Neural crest cell (in vitro differentiated cells): ENCODE measurements at regions not wholly inside any gene's neighbourhood (a gene's known extent, or its start where the extent isn't known, plus 50 kb on each side); places are given as distances from the start of the nearest gene placed in this dataset.
"Not testable (repeated sequence)": the region's sequence is repeated elsewhere in the genome, so short reads cannot be mapped to it uniquely, and the experiment has no call there.

Source experiments
- DNase-seq: peaks from one replicate; pipeline ENCODE4 v3.0.0; 2021; ENCODE audit warnings: low read depth, mixed read lengths, low spot score
- H3K27ac Mint-ChIP-seq: one replicate; pipeline ENCODE4 v1.8.0; 2021; ENCODE audit warnings: mild to moderate bottlenecking, mixed read lengths; ENCODE audit not compliant: unreplicated experiment
- H3K27me3 Mint-ChIP-seq: 2 replicates; pipeline ENCODE4 v1.8.0; 2021; ENCODE audit warnings: low read depth, mild to moderate bottlenecking, mixed read lengths
- H3K36me3 Mint-ChIP-seq: 2 replicates; pipeline ENCODE4 v1.8.0; 2021; ENCODE audit warnings: low read depth, mild to moderate bottlenecking, mixed read lengths
- H3K4me1 Mint-ChIP-seq: 2 replicates; pipeline ENCODE4 v1.8.0; 2021; ENCODE audit warnings: mixed read lengths
- H3K4me3 Mint-ChIP-seq: one replicate; pipeline ENCODE4 v1.8.0; 2021; ENCODE audit warnings: mild to moderate bottlenecking, mixed read lengths
- H3K9me3 Mint-ChIP-seq: 2 replicates; pipeline ENCODE4 v1.8.0; 2021; ENCODE audit warnings: mixed read lengths
- CTCF ChIP-seq: fragments of 200-600 bp; sonication (generic); conservative IDR thresholded peaks from 2 replicates; pipeline ENCODE4 v1.5.0; 2021; ENCODE audit warnings: antibody characterized with exemption, mild to moderate bottlenecking

DNA sequence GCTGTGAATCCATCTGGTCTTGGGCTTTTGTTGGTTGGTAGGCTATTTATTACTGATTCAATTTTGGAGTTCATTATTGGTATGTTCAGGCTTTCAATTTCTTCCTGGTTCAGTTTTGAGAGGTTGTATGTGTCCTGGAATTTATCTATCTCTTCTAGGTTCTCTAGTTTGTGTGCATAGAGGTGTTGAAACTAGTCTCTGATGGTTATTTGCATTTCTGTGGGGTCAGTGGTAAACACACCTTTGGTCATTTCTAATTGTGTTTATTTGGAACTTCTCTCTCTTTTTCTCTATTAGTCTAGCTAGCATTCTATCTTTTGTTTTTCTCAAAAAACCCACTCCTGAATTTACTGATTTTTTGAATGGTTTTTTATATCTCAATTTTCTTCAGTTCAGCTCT lies 70.1 kb upstream of the IRAK1BP1 start:
- H3K4me3 Mint-ChIP-seq = no peak overlapping the region
- TF ChIP-seq CTCF = no peak
- H3K4me1 Mint-ChIP-seq = no peaks in the 10 kb centered on the region
- peaks cover 5% of the 10 kb centered on the region for H3K27me3 Mint-ChIP-seq
- H3K36me3 Mint-ChIP-seq = no peaks in the 10 kb centered on the region
- H3K27ac Mint-ChIP-seq = no peak overlapping the region
- no peak for DNase-seq
- peaks cover 8% of the 10 kb centered on the region for H3K9me3 Mint-ChIP-seq

- Mint-ChIP-seq H3K4me1 (no peaks in the 10 kb centered on the region), H3K36me3 (no peaks in the 10 kb centered on the region), H3K27me3 (peaks cover 6% of the 10 kb centered on the region), H3K9me3 (peaks cover 13% of the 10 kb centered on the region), H3K4me3 (no peak overlapping the region), H3K27ac (no peak overlapping the region)
- TF ChIP-seq CTCF = no peak
- DNase-seq = no peak
Observed at GRCh38 chr6:78799682-78800081, 67.7 kb upstream of the IRAK1BP1 start.

- not testable (repeated sequence) for H3K27ac Mint-ChIP-seq, DNase-seq, H3K4me1 Mint-ChIP-seq, H3K9me3 Mint-ChIP-seq, H3K36me3 Mint-ChIP-seq, H3K4me3 Mint-ChIP-seq
- H3K27me3 Mint-ChIP-seq = peaks cover 10% of the 10 kb centered on the region
Observed at GRCh38 chr6:78806792-78807191, 60.6 kb upstream of the IRAK1BP1 start.

DNA sequence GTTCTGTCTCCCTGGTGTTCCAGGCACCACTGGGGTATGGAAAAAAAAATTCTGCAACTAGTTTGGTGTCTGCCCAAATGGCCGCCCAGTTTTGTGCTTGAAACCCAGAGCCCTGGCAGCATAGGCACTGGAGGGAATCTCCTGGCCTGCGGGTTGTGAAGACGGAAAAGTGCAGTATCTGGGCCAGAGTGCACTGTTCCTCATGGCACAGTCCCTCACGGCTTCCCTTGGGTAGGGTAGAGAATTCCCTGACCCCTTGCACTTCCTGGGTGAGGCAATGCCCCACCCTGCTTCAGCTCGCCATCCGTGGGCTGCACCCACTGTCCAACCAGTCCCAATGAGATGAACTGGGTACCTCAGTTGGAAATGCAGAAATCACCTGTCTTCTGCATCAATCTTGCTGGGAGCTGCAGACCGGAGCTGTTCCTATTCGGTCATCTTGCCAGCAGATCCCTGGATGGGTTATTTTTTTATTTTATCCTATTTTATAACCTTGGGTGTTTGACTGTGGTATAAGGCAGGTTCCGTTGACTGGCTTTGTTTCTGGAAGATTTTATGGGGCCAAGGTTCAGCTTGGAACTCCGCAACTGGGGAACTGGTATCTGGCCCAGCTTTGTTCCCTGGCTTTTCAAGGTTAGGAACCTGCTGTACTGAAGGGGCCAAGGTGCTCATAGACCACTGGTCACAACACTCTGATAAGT lies 59.5 kb upstream of the IRAK1BP1 start:
- DNase-seq, H3K27ac Mint-ChIP-seq, H3K4me3 Mint-ChIP-seq, H3K4me1 Mint-ChIP-seq, H3K36me3 Mint-ChIP-seq, H3K9me3 Mint-ChIP-seq: not testable (repeated sequence)
- H3K27me3 Mint-ChIP-seq = peaks cover 14% of the 10 kb centered on the region

DNA sequence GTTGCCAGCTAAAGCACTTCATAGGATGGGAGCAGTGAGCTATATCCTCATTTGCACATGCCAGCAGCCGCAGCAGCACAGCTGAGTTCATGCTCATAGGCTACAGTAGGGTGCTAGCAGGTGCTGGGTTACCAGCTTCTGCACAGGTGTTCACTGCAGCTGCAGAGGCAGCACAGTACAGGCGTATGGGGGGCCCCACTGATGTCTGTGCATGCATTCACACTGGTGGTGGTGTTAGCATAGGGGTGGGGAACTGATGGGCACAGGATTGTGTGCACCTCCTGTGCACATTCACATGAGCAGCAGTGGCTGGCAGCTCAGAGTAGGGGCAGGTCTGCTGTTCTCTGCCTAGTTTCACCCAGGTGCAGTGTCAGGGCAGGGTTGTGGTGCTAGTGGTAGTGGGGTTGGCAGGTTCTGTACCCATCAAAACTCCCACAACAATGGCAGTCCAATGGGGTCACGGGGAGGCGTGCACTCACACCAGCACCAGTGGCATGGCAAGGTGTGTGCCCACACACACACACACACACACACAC lies 58.9 kb upstream of the IRAK1BP1 start:
- no peaks in the 10 kb centered on the region for H3K4me1 Mint-ChIP-seq
- no peaks in the 10 kb centered on the region for H3K36me3 Mint-ChIP-seq
- DNase-seq = no peak
- no peak for TF ChIP-seq CTCF
- no peak overlapping the region for H3K27ac Mint-ChIP-seq
- peaks cover 2% of the 10 kb centered on the region for H3K9me3 Mint-ChIP-seq
- peaks cover 14% of the 10 kb centered on the region for H3K27me3 Mint-ChIP-seq
- H3K4me3 Mint-ChIP-seq = no peak overlapping the region

GRCh38 chr6:78808933-78809332 lies 58.4 kb upstream of the IRAK1BP1 start:
- Mint-ChIP-seq H3K27ac (no peak overlapping the region), H3K36me3 (no peaks in the 10 kb centered on the region), H3K4me1 (no peaks in the 10 kb centered on the region), H3K4me3 (no peak overlapping the region), H3K9me3 (peaks cover 2% of the 10 kb centered on the region), H3K27me3 (peaks cover 14% of the 10 kb centered on the region)
- no peak for DNase-seq
- no peak for TF ChIP-seq CTCF
